DOHH2 (cell line): ENCODE measurements at regions not wholly inside any gene's neighbourhood (a gene's known extent, or its start where the extent isn't known, plus 50 kb on each side); places are given as distances from the start of the nearest gene placed in this dataset.

Experiments
- H3F3A ChIP-seq: fragments of 200-600 bp; sonication (generic), shearing (Covaris generic); 2 replicates; pipeline ENCODE4 v1.6.0; 2016; ENCODE audit warnings: antibody characterized with exemption, mild to moderate bottlenecking; ENCODE audit not compliant: control insufficient read depth, insufficient read depth
- H3K27ac ChIP-seq: fragments of 200-600 bp; sonication (generic); 2 replicates; pipeline ENCODE4 v1.5.1; 2014; ENCODE audit warnings: low read depth, mild to moderate bottlenecking, low read length, moderate library complexity
- H3K27me3 ChIP-seq: fragments of 200-600 bp; sonication (generic); 2 replicates; pipeline ENCODE4 v1.6.1; 2014; ENCODE audit warnings: mild to moderate bottlenecking, low read length, mixed read lengths; ENCODE audit not compliant: control insufficient read depth
- H3K36me3 ChIP-seq: fragments of 200-600 bp; sonication (generic); 2 replicates; pipeline ENCODE4 v1.6.1; 2014; ENCODE audit warnings: mild to moderate bottlenecking, low read length, moderate library complexity, mixed read lengths; ENCODE audit not compliant: control insufficient read depth
- H3K4me1 ChIP-seq: fragments of 200-600 bp; sonication (generic); 2 replicates; pipeline ENCODE4 v1.6.1; 2014; ENCODE audit warnings: mild to moderate bottlenecking, low read length, mixed read lengths; ENCODE audit not compliant: control insufficient read depth
- H3K4me2 ChIP-seq: fragments of 200-600 bp; sonication (generic); 2 replicates; pipeline ENCODE4 v1.6.0; 2014; ENCODE audit warnings: mild to moderate bottlenecking, low read length, moderate library complexity
- H3K4me3 ChIP-seq: fragments of 200-600 bp; sonication (generic); 2 replicates; pipeline ENCODE4 v1.5.1; 2014; ENCODE audit warnings: mild to moderate bottlenecking, low read length, mixed read lengths
- H3K79me2 ChIP-seq: fragments of 200-600 bp; sonication (generic); 2 replicates; pipeline ENCODE4 v1.6.1; 2014; ENCODE audit warnings: mild to moderate bottlenecking, low read length, mixed read lengths; ENCODE audit not compliant: control insufficient read depth
- H3K9me2 ChIP-seq: fragments of 200-600 bp; sonication (generic); replicated peaks from 2 replicates; pipeline ENCODE4 v1.6.1; 2014; ENCODE audit warnings: mild to moderate bottlenecking, low read length, mixed read lengths; ENCODE audit not compliant: control insufficient read depth
- H3K9me3 ChIP-seq: fragments of 200-600 bp; sonication (generic); 2 replicates; pipeline ENCODE4 v1.6.1; 2014; ENCODE audit warnings: antibody characterized with exemption, low read length, mixed read lengths; ENCODE audit not compliant: control insufficient read depth, insufficient read depth
- H4K20me1 ChIP-seq: fragments of 200-600 bp; sonication (generic); 2 replicates; pipeline ENCODE4 v1.6.0; 2014; ENCODE audit warnings: low read depth, mild to moderate bottlenecking, antibody characterized with exemption, low read length, moderate library complexity; ENCODE audit not compliant: control insufficient read depth, insufficient read depth
- CTCF ChIP-seq: fragments of 200-600 bp; sonication (generic); IDR thresholded peaks from one replicate; pipeline ENCODE4 v1.5.1; 2014; ENCODE audit warnings: antibody characterized with exemption, mild to moderate bottlenecking, low read depth, low read length; ENCODE audit not compliant: poor library complexity, severe bottlenecking
- EZH2phosphoT487 ChIP-seq: fragments of 200-600 bp; sonication (generic); IDR thresholded peaks from 2 replicates; pipeline ENCODE4 v1.6.1; 2017; ENCODE audit warnings: borderline replicate concordance, mild to moderate bottlenecking, antibody characterized with exemption, low read length, moderate library complexity, mixed read lengths

- Histone ChIP-seq H3K27ac (no peak overlapping the region), H3K4me3 (no peak overlapping the region)
- TF ChIP-seq CTCF (no peak), EZH2phosphoT487 (no peak)
Observed at GRCh38 chr15:87362531-87362930, 894.0 kb downstream of the NTRK3 start.

GRCh38 chr15:87357637-87358313 lies 898.8 kb downstream of the NTRK3 start:
- H3K9me3 ChIP-seq: no peaks in the 10 kb centered on the region
- H3K36me3 ChIP-seq: no peaks in the 10 kb centered on the region
- no peak overlapping the region for H3K4me3 ChIP-seq
- no peaks in the 10 kb centered on the region for H3K9me2 ChIP-seq
- H3K27me3 ChIP-seq: no peaks in the 10 kb centered on the region
- H3K27ac ChIP-seq: no peak overlapping the region
- no peaks in the 10 kb centered on the region for H4K20me1 ChIP-seq
- no peak overlapping the region for H3K4me2 ChIP-seq
- no peak for TF ChIP-seq EZH2phosphoT487
- TF ChIP-seq CTCF: no peak
- H3F3A ChIP-seq: no peaks in the 10 kb centered on the region
- H3K79me2 ChIP-seq: no peaks in the 10 kb centered on the region
- no peaks in the 10 kb centered on the region for H3K4me1 ChIP-seq

More at GRCh38 chr15:87362531-87362930, 894.0 kb downstream of the NTRK3 start:
- Histone ChIP-seq H3K4me1 (no peaks in the 10 kb centered on the region), H3K79me2 (no peaks in the 10 kb centered on the region), H3K9me2 (no peaks in the 10 kb centered on the region), H3K4me2 (no peak overlapping the region), H3F3A (no peaks in the 10 kb centered on the region), H4K20me1 (no peaks in the 10 kb centered on the region), H3K36me3 (no peaks in the 10 kb centered on the region), H3K27me3 (no peaks in the 10 kb centered on the region), H3K9me3 (no peaks in the 10 kb centered on the region)

- H3F3A ChIP-seq: no peaks in the 10 kb centered on the region
- no peaks in the 10 kb centered on the region for H3K36me3 ChIP-seq
- TF ChIP-seq EZH2phosphoT487 (no peak), CTCF (no peak)
- no peaks in the 10 kb centered on the region for H3K9me3 ChIP-seq
- no peaks in the 10 kb centered on the region for H3K27me3 ChIP-seq
- no peaks in the 10 kb centered on the region for H3K9me2 ChIP-seq
- H3K4me3 ChIP-seq: no peak overlapping the region
- no peaks in the 10 kb centered on the region for H3K79me2 ChIP-seq
- no peaks in the 10 kb centered on the region for H4K20me1 ChIP-seq
- H3K4me1 ChIP-seq: no peaks in the 10 kb centered on the region
- H3K27ac ChIP-seq: no peak overlapping the region
- no peak overlapping the region for H3K4me2 ChIP-seq
Observed at GRCh38 chr15:87355946-87356345, 900.6 kb downstream of the NTRK3 start.
